ENCODE measurements at regions not wholly inside any gene's neighbourhood (a gene's known extent, or its start where the extent isn't known, plus 50 kb on each side); places are given as distances from the start of the nearest gene placed in this dataset.

DNA sequence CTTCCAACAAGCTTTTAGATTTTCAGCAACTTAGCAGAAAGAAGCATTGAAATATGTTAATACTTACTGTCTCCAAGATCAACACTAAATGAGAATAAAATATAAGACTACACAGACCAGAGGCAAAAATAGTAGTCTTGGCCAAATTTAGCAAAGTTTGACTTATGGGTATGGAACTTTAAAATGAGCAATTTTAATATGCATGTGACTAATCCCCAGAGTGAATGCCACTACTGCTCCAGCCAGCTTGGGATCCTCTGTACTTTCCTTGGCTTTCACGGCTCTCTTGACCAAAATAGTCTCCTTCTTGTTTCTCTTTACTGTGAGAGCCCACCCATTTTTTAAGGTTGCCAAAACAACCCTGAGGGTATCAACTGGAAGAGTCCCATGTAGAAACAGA lies 148.0 kb upstream of the GRIA1 start:
- TF ChIP-seq, protein P1, sequence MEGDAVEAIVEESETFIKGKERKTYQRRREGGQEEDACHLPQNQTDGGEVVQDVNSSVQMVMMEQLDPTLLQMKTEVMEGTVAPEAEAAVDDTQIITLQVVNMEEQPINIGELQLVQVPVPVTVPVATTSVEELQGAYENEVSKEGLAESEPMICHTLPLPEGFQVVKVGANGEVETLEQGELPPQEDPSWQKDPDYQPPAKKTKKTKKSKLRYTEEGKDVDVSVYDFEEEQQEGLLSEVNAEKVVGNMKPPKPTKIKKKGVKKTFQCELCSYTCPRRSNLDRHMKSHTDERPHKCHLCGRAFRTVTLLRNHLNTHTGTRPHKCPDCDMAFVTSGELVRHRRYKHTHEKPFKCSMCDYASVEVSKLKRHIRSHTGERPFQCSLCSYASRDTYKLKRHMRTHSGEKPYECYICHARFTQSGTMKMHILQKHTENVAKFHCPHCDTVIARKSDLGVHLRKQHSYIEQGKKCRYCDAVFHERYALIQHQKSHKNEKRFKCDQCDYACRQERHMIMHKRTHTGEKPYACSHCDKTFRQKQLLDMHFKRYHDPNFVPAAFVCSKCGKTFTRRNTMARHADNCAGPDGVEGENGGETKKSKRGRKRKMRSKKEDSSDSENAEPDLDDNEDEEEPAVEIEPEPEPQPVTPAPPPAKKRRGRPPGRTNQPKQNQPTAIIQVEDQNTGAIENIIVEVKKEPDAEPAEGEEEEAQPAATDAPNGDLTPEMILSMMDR (IDR thresholded peaks at IDR 0.05) = no peak
- TF ChIP-seq POLR2A (IDR thresholded peaks at IDR 0.05) = no peak

Data from lower leg skin (tissue), 3 donors.